ENCODE measurements at regions not wholly inside any gene's neighbourhood (a gene's known extent, or its start where the extent isn't known, plus 50 kb on each side); places are given as distances from the start of the nearest gene placed in this dataset.

DNA sequence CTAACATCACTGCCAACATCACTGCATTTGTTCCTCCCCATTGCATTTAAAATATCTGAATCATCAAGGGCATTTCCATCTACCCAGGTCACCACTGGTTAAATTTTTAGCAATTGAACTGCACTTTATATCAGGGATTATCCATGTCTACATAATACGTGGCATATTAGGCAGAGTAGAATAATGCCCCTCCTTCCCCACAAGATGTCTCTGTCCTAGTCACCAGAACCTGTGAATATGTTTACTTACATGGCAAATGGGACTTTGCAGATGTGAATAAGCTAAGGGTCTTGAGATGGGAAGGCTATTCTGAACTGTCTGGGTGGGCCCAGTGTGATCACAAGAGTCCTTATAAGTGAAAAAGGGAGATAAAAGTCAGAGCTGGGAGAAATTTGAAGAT is 181.7 kb upstream of the ARID2 start:
- no peak for TF ChIP-seq POLR2AphosphoS5 (IDR thresholded peaks at IDR 0.05)
- TF ChIP-seq, protein P1, sequence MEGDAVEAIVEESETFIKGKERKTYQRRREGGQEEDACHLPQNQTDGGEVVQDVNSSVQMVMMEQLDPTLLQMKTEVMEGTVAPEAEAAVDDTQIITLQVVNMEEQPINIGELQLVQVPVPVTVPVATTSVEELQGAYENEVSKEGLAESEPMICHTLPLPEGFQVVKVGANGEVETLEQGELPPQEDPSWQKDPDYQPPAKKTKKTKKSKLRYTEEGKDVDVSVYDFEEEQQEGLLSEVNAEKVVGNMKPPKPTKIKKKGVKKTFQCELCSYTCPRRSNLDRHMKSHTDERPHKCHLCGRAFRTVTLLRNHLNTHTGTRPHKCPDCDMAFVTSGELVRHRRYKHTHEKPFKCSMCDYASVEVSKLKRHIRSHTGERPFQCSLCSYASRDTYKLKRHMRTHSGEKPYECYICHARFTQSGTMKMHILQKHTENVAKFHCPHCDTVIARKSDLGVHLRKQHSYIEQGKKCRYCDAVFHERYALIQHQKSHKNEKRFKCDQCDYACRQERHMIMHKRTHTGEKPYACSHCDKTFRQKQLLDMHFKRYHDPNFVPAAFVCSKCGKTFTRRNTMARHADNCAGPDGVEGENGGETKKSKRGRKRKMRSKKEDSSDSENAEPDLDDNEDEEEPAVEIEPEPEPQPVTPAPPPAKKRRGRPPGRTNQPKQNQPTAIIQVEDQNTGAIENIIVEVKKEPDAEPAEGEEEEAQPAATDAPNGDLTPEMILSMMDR (IDR thresholded peaks at IDR 0.05), result no peak

Data from gastroesophageal sphincter (tissue), 3 donors.